ENCODE measurements at regions not wholly inside any gene's neighbourhood (a gene's known extent, or its start where the extent isn't known, plus 50 kb on each side); places are given as distances from the start of the nearest gene placed in this dataset.

DNA sequence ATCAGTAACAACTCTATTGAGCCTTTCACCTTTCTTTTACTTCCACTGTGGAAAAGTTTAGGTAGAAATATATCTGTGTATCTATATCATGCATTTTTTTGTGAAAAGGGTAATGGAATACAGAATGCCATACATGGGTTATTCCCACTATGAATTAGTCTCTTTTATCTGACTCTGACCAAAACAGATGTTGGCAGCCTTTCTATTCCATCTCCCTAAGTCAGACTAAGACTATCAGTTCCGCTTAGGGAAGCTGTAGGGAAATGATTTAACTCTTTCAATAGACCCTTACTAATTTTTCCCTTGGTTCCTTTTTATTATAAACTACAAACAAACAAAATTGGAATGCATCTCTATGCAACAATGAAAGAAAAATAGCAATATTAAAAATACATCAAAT lies 92.3 kb upstream of the LEF1 start:
- DNase-seq = no peak

DNA sequence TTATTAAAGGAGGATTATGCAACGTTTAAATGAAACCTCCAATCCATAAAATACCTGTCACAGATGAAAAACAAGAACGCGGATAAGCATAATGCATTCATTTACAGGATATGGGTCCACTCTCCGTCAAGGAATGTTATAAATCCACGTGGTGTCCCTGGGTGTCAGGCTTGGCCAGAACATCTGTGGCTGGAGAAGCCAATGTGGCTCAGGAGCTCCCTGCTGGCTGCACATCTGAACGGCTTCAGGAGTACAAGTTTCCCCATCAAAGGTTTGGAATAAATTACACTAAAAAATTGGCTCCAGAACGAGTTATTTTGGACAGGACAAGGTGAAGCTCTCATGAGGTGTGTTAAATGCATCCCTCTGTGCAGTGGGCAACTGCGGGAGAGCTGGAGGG lies 87.8 kb upstream of the LEF1 start:
- DNase-seq = no peak

DNA sequence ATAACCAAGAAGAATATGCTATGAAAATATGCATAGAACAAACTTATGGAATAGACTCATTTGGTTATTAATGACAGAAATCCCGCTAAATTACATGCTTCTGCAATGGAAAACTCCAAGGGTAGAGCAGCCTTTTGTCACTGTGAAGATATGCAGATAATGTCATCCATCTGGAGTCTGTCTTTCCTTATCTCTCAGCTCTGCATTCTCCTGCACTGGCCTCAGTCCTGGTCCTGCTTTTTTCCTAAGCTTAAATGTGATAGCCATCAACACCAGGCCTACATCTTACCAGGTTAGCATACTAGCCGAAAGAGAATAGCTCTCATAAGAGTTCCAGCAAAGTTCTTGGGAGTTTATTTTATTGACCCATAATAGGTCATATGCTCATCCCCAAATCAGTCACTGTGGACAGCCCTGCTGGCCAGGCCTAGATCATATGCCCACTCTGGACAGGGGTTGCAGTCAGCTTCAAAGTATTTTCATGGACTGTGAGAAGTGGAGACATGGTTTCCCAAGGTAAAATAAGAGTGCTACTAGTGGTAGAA lies 86.5 kb upstream of the LEF1 start:
- peak; percentile 83 for DNase-seq

DNA sequence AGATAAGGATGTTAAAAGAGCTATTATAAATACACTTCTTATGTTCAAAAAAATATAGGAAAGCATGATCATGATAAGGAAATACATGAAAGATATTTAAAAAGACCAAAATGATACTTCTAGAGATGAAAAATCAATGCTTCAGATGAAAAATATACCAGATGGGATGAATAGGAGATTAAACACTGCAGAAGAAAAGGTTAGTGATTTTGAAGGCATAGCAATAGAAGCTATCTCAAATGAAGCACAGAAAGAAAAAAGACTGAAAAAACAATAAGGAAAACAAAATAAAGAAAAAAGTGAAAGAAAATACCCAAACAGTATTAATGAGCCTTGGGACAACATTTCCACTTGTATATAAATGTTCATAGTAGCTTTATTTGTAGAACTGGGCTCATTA lies 80.7 kb upstream of the LEF1 start:
- DNase-seq = no peak

DNA sequence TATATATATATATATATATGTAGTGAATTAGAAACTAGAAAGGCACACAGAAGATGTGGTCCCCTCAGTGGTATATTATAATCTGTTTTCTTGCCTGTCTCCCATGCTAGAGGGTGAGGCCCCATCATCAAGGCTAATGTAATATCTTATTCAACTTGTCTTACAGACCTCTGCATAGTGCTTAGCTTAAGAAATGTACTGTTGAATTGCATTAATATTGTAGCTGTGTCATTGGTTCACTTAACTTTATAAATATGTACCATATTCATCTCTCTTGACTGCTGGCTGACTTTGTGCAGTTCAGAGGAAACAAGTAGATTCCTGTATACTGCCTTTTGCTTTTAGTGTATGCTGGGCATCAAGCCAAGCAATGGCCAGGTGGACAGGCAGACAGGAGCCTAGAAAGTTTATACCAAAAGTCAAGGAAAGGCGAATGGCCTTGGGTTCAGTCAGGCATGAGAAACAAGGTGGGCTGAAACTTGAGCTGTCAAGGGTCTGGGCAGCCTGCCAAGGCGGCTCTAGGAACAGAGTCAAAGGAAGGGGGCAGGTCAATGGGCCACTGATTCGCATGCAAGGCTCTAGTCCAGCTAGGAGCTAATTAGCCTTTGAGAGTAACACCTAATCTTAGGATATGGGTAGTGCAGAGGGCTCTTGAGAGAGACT lies 78.8 kb upstream of the LEF1 start:
- no peak for DNase-seq

DNA sequence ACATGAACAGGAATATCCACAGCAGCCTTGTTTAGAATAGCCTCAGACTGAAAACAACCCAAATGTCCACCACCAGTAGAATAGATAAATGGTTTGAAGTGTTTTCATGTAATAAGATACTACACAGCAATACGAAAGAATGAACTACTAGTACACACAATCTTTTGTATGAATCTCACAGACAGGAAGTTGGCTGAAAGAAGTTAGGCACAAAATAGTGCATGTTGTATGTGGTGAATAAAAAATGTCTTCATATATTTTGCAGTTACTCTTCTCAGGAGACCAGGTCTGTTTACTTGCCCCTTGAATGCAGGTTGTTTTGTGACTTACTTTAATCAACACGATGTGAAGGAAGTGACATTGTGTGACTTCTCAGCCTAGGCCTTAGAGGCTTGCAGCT lies 75.9 kb upstream of the LEF1 start:
- DNase-seq = no peak

DNA sequence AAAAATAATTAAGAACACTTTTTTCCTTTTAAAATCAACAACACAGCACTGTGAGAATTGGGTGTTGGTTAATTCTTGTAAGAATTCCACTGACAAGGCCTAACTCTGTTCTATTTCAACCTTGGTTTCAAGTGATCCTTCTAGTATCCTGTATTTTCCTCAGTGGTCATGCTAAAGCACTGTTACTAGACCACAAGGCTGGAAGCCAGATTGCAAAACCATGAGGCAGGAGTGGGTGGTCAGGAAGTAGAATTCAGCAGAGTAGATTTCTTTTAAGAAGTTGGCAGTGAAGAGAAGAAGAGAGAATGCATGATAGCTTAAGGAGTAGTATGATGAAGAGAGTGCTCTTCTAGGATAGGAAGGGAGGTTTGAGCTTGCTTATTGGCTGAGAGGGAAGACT lies 71.6 kb upstream of the LEF1 start:
- no peak for DNase-seq

DNA sequence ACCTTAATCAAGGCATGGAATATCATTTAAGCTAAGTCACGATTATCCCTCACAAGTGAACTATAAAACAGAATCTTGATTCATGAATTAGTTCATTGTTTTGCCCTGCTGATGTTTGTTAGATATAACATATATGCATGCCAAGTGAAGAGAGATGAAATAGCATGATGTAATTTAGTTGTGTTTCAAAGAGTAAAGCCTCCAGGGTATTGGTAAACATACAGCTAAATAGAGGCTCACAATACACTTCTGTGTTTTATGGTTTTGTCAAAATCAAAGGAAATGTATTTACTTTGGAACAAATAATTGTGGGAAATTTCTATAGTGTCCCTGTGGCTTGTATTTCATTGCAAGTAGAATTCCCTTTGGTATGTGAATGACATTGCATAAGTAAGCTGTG lies 69.0 kb upstream of the LEF1 start:
- no peak for DNase-seq

DNA sequence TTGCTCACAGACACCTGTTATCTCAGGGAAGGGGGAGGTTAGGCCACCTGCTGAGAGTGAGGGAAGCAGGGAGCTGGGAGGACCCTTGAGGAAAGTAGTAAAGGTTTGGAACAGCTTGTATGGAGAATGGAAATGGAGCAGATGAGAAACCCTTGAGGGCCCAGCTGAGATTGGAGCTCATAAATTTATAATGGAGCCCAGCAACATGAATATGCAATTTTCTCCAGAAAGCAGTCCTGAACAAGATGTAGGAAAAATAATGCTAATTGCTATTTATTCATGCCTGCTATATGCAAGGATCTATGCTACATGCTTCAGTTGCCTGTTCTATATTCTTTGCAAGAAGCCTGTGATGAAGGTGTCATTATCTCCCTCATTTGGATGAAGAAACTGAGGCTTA lies 67.5 kb upstream of the LEF1 start:
- DNase-seq = no peak

DNA sequence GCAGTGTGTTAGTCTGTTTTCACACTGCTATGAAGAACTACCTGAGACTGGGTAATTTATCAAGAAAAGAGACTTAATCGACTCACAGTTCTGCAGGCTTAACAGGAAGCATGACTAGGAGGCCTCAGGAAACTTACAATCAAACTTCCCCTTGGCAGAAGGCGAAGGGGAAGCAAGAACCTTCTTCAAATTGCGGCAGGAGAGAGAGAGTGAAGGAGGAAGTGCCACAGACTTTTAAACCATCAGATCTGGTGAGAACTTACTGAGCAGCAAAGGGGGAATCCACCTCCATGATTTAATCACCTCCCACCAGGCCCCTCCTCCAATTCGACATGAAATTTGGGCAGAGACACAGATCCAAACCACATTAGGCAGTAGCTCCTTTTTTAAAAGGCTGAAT lies 59.2 kb upstream of the LEF1 start:
- DNase-seq = no peak

DNA sequence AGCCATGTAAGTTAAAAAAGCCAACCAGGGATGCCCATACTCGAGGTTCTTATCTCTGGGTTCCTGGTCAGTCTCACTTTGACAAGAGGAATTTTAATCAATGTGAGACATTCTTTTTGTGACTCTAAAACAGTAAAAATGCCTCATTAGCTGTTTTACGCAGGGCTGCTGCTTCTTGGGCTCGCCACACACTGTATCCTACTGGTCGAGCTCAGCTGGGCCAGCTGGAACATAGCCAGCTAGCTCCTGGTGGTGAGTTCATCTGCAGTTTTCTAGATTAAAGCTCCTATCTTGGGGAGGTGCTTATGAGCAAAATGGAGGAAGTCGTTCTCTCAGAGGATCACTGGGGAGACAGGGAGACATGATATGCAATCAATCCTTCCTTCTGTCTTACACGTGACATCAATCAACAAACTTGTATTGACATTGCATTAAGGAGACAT lies 55.9 kb upstream of the LEF1 start:
- DNase-seq = peak; percentile 95

DNA sequence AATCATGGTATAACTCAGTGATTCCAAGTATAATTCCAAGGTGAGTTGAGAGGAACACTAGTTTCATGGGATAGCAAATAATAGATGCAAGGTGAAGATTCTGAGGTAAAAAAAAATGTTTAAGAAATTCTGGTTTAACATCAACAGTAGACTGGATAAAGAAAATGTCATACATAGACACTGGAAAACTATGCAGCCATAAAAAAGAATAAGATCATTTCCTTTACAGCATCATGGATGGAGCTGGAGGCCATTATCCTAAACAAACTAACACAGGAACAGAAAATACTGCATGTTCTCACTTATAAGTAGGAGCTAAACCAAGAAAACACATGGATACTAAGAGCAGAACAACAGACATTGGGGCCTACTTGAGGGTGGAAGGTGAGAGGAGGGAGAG lies 54.6 kb upstream of the LEF1 start:
- no peak for DNase-seq

DNA sequence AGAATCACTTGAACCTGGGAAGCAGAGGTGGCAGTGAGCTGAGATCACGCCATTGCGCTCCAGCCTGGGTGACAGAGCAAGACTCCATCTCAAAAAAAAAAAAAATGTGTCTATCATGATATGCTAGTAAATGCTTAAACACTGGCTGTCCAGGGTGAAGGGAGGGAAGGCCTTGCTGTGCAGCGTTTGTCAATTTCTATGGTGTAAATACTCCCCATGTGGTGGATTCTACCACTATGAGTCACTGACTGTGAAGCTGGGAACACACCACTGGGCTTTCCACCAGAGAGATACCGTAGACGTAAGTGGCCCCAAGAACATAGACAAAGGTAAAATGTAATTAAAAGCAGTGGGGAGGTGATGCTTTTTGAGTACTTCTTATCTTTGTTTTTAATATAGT lies 51.3 kb upstream of the LEF1 start:
- no peak for DNase-seq

Data from islet precursor cell (in vitro differentiated cells).